ENCODE measurements at regions not wholly inside any gene's neighbourhood (a gene's known extent, or its start where the extent isn't known, plus 50 kb on each side); places are given as distances from the start of the nearest gene placed in this dataset.
A peak's percentile ranks its signal among the peaks of the same experiment; 100 is the strongest.
"Not testable (repeated sequence)": the region's sequence is repeated elsewhere in the genome, so short reads cannot be mapped to it uniquely, and the experiment has no call there.

DNA sequence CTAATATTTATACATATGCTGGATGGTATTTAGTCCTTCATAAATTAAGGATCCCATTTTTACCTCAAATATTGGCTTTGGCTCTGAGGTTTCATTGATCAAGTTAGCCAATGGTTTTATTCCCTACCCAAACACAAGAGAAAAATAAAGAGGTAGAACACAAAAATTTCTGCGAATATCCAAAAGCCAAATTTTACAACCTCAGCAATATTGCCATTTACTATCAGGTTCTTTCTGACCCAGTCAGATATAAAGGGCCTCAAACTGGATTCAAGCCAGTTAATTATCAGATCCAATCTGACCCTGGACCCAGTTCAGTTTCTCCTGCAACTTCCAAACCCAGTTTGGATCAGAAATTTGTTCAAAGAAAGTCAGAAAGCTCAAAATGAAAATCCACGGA lies 998.1 kb downstream of the SI start:
- no peak for DNase-seq

DNA sequence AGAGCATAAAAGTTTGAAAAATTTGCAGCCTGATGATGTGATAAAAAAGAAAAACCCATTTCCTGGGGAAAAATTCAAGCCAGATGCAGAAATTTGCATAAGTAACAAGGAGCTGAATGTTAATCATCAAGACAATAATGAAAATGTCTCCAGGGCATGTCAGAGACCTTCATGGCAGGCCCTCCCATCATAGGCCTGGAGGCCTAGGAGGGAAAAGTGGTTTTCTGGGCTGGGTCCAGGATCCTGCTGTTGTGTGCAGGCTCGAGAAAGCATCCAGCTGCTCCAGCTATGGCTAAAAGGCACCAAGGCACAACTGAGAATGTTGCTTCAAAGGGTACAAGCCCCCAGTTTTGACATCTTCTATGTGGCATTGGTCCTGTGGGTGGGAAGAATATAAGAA lies 1014.0 kb downstream of the SI start:
- no peak for DNase-seq

DNA sequence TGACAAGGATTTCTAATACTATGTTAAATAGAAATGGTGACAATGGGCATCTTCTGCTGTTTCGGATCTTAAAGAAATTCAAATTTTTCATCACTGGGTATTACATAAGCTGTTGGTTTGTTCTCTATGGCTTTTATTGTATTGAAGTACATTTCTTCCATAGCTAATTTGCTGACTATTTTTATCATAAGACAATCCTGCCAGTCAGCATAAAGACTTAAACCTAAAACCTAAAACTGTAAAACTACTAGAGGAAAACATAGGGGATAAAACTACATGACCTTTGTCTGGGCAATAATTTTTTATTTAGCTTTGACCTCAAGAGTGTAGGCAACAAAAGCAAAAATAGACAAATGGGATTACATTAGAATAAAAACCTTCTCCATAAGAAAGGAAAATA lies 1017.4 kb downstream of the SI start:
- no peak for DNase-seq

DNA sequence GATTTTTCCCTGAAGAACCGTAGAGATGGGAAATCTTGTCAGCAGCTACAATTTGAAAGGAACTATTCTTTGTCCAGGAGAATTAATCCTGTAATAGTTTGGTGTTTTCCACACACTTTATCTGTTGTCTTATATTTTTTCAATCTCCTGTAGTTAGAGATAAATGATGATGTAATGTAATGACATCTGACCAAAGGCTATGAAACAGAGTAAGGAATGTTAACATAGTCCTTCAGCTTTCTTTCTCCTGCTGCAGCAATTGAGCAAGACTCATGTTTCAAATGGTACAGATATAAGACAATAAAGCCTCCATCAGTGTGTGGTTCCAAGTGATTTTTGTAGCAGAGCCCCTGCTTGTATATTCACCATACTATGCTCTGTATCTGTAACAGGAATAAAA lies 1028.4 kb downstream of the SI start:
- no peak for DNase-seq

DNA sequence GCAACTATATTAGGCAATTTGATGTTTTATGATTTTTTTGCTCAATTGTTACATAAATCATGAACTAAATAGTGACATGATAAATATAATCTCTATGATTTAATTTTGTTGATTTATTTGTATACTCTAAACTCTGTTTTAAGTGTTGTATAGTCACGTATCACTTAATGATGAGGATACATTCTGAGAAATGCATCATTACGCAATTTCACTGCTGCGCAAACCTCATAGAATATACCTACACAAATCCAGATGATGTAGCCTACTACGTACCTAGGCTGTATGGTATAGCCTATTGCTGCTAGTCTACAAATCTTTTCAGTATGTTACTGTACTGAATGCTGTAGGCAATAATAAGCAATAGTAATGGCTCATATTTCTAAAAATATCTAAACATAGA lies 1029.8 kb downstream of the SI start:
- no peak for DNase-seq

DNA sequence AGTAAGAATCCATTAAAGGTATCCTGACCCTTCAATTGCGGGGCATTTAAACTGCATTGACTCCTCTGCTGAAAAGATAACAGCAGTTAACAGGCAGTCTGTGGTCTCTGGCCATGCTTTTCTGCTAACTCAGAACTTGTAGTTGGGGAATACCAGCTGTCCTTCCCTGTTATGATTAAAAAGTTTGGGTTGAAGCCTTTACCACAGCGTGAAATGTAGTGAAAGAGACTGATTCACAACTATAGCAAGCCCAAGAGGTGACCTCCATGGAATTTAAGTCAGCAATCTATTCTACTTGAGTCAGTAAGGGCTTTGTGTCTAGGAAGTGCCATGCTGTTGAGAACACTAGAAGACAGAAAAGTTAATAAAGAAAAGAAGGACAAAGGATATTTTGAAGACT lies 1037.3 kb downstream of the SI start:
- no peak for DNase-seq

DNA sequence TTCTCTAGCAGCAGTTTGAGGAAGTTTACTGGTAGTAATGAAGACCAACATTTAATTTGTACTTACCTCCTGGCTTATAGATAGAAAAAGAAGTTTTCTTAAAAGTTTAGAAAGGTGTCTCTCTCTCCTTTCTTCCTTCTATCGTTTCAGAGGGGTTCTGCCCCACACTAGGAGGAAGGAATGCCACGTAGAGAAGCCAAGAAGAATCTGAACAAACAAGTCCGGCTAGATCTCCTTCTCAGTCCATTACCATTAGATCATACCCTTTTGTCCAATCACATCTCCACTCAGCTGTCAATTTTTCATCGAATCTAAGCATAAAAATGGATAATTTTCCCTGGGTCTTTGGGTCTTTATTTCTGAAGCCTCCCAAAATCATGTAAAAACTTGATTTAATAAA lies 1048.1 kb downstream of the SI start:
- DNase-seq: no peak

DNA sequence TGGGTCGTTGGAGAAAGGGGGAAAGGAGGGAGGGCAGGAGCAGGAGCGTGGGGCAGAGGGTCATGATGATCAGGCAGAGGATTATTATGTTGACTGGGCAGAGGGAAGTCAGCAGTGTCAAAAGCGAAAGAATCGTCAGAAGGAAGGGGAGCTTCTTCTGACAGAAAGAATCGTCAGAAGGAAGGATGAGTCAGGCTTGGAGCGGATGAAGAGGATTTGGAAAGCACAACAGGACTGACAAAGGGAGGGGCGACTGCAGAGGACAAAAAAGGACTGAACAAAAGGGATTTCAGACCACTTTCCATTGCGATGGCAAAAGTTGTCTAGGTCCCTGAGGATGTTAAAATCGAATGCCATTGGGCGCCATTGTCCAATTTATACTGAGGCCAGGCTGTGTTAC lies 1053.5 kb downstream of the SI start:
- no peak for DNase-seq

DNA sequence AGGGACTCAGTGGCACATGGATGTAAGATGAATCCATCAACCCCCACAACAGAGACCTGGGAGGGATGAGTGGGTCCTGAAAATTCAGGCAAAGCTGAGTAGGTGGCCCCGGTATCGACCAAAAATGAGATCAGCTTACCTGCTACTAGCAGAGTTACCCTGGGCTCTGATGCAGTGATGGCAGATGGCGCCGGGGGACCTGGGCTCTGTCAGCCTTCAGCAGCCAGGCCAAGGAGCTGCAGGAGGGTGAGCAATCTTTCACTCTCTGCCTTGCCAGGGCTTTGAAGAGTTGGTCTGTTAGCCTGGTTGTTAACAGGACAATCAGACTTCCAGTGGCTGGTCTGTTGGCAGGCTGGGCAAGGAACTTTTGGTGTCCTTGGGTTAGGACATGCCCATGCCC lies 1054.8 kb downstream of the SI start:
- DNase-seq: no peak

DNA sequence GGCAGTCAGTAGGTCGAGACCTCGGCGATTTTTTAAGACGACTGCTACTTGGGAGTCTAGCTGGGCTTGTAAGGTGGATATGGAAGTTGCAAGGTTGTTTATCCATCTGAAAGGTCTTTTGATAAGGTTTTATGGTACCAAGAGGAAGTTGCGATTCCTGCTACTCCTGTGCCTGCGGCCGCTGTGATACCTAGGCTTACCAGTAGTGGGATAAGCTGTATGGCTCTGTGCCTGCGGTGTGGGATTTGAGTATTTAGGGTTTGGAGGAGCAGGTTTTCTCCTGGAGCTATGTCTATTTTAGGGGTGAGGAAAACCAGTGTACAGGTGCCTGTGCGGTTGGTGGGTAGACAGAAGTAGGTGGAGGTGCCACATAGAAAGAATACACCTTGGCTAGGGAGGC lies 1059.8 kb downstream of the SI start:
- no peak for DNase-seq

DNA sequence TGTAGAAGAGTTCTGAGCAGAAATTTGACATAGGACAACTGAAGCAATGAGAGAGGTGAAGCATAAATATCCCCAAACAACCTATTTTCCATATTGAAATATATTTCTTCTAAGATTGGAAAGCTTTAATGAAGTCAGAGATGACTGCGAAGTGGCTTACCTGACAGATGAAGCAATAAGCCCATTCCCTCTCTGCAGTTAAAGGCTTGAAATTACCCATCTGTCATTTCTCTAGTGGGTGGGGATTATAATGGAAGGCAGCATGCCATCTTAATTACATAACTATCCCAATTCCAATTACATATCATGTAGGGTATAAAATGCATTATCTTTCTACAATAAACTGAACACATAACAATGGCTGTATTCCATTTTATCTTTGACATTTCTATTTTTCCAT lies 1070.5 kb downstream of the SI start:
- peak; percentile 79 for DNase-seq

DNA sequence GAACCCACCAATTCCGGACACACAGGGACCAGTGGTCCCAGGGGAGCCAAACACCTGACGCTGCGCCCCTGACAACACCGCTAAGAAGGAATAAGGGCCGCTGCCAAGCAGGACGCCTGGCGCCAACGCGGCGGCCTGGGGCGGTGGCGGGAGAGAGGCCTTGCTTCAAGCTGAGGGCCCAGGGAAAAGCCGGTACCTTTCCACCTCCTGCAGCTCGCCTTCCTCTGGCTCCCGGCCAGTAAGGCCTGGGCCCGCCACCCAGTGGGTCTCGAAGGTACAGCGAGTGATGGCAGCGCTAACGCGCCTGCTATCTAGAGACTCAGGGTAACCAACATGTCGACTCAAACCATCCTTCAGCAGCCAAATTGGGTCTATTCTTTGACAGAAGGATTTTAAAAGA lies 1074.1 kb downstream of the SI start:
- no peak for DNase-seq

DNA sequence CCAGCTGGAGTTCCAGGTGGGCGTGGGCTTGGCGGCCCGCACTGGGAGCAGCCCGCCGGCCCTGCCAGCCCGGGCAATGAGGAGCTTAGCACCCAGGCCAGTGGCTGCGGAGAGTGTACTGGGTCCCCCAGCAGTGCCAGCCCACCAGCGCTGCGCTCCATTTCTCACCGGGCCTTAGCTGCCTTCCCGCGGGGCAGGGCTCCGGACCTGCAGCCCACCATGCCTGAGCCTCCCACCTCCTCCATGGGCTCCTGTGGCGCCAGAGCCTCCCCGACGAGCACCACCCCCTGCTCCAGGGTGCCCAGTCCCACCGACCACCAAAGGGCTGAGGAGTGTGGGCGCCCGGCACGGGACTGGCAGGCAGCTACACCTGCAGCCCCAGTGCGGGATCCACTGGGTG lies 1075.3 kb downstream of the SI start:
- not testable (repeated sequence) for DNase-seq

DNA sequence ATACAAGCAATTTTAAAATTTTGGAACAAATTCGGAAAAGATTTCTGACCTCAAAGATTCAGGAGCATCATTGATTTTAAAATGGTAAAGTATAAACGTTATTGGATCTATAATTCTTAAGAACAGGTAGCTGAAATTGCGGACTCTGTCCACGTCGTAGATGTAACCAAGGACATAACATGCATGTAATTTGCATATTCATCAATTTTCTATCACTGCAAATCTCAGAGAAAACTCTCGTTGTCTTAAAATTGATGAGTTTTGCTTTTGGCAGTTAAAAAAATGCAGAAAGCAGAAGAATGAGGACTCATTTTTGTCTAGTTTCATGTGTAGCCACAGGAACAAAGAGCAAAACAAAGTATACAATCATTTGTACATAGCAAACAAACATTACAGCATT lies 1094.4 kb downstream of the SI start:
- no peak for DNase-seq

DNA sequence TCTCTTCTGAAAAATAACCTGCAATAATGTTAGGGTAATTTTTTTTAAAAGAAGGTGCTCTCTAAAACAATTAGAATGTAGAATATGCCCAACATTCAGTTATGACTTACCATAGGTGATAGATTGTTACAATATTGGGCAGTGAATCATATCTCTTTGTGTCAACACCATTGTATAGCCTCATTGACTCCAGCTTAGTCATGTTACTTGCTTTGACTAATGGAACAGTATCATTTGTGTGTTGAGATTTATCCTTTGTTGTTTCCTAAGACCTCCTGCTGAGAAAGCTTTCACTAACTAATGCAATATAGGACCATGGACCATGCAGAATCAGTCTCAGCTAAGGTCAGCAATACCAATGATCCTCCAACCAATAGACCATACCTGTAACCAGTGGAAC lies 1106.4 kb downstream of the SI start:
- DNase-seq: no peak

DNA sequence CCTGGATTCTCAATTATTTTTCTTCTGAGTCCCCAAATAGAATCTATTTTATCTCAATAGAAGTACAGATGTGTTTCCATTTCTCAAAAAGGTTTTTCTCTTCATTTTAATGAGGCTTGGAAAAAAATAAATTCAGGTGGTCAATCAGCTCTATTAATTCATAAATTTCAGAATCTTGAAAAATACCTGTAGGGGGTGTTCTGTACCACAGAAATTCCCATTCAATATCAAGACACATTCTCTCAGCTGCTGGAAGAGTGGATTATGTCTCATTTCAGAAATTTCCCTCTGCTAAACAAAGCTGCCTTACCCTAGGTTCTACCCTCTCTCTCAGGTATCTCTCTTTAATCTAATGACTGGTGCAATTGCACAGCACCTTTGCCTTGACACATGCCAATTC lies 1121.2 kb downstream of the SI start:
- DNase-seq: no peak

DNA sequence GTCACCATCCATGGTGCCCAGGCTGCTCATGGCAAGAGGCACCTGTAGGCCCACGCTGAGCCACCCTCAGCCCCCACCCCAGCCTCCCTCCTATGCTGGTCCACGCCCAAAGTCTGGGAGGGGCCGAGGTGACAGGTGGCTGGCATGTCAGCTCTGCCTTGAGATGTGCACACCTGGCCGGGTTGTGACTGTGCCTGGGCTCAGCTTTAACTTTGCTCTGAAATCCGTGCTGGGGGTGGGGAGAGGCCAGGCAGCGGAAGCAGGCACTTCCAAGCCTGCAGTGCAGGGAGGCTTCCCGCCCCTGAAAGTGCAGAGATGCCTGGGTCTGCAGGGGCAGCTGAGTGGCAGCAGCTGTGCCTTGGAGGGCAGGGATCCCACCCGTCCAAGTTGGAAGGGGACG lies 1124.8 kb downstream of the SI start:
- DNase-seq: no peak

DNA sequence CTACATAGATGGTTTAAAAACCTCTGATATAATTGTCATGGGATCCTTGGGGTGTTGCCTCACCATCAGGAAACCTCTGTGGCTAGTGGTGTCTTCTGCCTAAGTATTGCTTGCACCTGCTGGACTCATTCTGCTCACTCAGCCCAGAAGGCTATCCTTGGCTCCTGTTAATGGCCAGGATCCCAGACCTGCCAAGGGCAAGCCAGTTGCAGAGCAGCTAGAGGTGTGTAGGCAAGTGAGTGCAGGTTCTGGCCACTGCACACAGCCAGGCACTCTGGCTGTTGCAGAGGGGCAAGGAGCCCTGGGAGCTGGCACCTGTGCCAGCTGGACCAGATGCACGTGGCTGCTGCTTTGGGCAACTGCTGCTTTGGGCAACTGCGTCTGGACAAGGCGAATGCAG lies 1125.8 kb downstream of the SI start:
- no peak for DNase-seq

DNA sequence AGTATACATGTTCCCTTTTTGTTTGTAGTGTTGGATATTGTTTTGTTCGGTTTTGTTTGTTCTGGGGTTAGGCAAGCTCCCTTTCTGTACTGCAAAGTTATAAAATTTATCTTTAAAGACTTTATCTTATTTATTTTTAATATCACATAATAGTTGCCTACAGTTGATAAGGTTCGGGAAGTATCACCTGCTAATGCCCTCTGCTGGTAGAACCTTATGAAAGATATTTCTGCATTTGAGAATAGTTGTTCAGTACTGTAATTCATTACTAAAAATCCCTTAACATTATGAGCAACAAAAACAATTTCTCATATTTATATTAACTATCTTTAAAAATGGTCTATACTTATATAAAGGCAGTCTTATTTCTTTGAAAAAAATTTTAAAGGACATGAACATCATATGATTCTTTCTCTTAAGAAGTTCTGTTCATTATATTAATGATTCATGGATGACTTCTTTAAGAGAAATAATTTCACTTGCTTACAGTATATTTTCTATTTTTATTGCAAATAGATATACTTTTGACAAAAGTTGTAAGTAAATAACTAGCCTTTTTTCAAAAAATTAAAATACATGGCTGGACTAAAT lies 1126.8 kb downstream of the SI start:
- DNase-seq: no peak

DNA sequence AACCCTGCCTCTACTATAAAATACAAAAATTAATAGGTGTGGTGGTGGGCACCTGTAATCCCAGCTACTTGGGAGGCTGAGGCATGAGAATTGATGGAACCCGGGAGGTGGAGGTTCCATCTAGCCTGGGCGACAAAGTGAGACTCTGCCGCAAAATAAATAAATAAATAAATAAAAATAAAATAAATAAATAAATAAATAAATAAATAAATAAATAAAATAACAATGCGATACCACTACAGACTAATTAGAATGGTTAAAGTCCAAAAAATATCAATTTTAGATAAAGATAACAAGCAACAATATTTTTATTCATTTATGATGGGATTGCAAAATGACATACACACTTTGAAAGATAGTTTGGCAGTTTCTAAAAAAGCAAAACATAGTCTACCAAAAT lies 1131.5 kb downstream of the SI start:
- DNase-seq: no peak

DNA sequence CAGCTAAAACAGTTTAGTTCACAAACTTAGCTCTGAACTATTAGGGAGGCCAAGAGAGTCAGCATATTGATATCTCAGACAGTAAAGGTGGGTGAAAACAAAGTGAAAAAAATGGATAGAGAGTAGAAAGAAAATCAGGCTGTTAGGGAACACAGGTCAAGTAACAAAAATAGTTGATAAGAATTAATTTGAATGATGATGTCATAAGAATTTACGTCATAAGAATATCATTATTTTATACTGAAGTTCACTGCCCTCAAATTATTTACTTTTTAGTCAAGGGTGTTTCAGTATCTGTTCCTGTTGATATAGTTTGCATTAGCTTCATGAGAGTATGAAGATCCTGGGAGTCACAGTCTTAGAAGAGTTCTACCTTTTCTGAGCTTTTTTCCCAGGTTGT lies 1134.6 kb downstream of the SI start:
- no peak for DNase-seq

DNA sequence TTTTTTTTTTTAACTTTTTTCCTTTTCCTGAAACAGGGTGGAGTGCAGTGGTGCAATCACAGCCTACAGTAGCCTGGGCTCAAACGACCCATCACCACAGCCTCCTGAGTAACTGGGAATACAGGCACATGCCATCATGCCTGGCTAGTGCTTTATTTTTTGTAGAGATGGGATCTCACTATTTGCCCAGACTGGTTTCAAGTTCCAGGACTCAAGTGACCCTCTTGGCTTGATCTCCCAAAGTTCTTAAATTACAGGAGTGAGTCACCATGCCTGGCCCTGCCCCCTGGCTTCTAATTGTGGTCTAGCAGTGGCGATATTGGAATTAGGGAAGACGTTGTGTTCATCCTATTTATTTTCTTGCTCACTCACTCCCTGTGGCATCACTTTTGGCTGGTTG lies 1138.4 kb downstream of the SI start:
- no peak for DNase-seq

DNA sequence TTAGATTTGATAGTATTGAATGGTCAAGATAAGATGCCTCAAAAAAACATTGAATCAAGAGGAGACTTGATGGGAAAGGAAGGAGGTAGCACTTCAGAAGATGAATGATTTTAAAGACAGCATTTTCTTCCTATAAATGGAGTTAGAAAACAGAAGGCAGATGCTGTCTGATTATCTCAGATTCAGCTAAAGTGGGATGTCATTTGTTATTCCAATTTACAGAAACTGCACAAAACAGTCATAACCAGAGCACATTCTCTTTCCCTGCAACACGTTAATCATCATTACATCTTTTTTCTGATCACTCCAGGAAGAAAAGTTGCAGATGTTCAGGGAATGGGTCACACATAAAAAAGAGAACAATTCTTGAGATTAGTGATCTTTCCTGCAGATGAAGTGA lies 1141.8 kb downstream of the SI start:
- no peak for DNase-seq

DNA sequence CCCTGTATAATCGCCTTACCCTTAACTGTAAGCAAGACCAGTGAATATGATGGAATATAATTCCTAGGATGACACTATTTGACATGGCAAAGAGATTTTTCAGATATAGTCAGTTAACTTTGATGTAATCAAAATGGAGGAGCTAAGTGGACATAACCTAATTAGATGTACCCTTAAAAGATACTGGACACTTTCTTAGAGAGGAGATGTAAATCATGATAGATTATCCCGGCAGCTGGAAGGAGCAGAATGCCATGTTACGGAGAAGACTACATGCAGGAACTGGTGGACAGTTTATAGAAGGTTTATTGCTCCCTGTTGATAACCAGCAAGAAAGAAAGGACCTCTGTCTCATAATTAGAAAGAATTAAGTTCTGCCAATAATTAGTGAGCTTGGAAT lies 1142.9 kb downstream of the SI start:
- DNase-seq: no peak

DNA sequence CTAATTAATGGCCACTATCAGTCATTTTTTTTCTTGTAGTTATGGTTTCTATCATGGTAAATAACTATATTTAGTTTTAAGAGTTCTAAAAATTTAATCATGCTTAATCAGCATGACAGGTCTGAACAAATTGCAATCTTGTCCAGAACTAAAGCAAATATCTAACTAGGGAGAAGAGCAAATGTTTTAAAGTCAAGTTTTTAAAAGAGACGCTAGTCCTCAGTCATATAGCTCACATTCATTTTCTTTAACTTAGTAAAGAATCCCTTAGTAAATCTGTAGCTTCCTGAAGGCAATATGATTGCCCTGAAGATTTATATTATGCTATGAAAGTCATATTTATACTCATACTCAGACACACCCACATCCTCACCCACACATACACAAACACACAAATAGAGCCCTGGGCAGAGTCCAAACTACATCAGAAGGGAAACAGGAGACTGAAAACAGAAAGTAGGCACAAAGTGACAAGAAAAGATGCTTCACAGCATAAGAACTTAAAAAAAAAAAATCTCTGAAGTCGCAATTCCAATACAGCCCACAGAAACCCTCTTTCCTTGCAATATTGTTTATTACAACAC lies 1149.1 kb downstream of the SI start:
- no peak for DNase-seq

DNA sequence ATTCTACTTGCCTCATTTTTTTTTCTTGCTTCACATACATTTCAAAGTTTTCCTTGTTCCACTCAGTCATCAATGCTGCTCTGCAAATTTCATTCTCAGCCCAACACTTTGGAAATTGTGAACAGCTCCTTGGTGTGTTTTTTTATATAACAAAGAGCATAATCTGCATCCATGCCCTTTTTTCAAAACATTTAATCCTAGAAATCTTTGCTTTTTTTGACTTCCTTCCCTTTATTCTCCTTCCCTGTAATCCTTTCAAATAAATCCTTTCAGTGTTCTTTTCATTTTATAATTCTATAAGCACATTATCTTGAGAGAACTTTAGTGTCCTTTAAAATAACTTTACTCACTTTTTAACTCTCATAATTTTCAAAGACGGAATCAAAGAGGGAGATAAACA lies 1150.8 kb downstream of the SI start:
- DNase-seq: no peak

Data from NCI-H524 treated with DMSO at 0.1 percent for 48 hours (cell line).